Endothelial cell of umbilical vein (primary cell): ENCODE measurements at regions not wholly inside any gene's neighbourhood (a gene's known extent, or its start where the extent isn't known, plus 50 kb on each side); places are given as distances from the start of the nearest gene placed in this dataset.

Experiments
- CTCF ChIP-seq, 2 donors: IDR thresholded peaks; 1 replicate in 1 of 2; 2 replicates in 1 of 2; pipeline ENCODE4 v1.5.1; 2011; ENCODE audit warnings: low read length in 2 of 2, mild to moderate bottlenecking in 2 of 2, moderate library complexity in 2 of 2, control low read depth in 1 of 2, inconsistent platforms in 1 of 2, low read depth in 1 of 2; ENCODE audit not compliant: insufficient read depth in 1 of 2; ENCODE audit errors: extremely low read depth in 1 of 2
- EZH2 ChIP-seq: IDR thresholded peaks from 2 replicates; pipeline ENCODE4 v1.6.1; 2012; ENCODE audit warnings: borderline replicate concordance, low read depth, mild to moderate bottlenecking, moderate library complexity, low read length, inconsistent platforms; ENCODE audit not compliant: severe bottlenecking
- JUN ChIP-seq: IDR thresholded peaks from 2 replicates; pipeline ENCODE4 v1.6.1; 2011; ENCODE audit warnings: borderline replicate concordance, low read depth; ENCODE audit not compliant: insufficient read length, insufficient read depth
- MYC ChIP-seq: IDR thresholded peaks from one replicate; pipeline ENCODE4 v1.6.1; 2011; ENCODE audit warnings: mild to moderate bottlenecking, low read depth, low read length
- POLR2A ChIP-seq: IDR thresholded peaks from 2 replicates; pipeline ENCODE4 v1.6.1; 2012; ENCODE audit warnings: low read depth, mild to moderate bottlenecking, control low read depth, low read length
- POLR2AphosphoS5 ChIP-seq: IDR thresholded peaks from 2 replicates; pipeline ENCODE4 v1.6.1; 2012; ENCODE audit warnings: low read depth, mild to moderate bottlenecking, control low read depth, low read length, moderate library complexity; ENCODE audit not compliant: insufficient read depth

- TF ChIP-seq CTCF (IDR thresholded peaks at IDR 0.05; ENCODE audit: extremely low read depth in 1 of 2, insufficient read depth in 1 of 2, low read depth in 1 of 2, low read length in 2 of 2) = no peak
- TF ChIP-seq EZH2 = no peak
- TF ChIP-seq POLR2A = no peak
- TF ChIP-seq POLR2AphosphoS5 = no peak
- no peak for TF ChIP-seq JUN
- no peak for TF ChIP-seq MYC
These were observed 181.0 kb upstream of the GPR12 start for GRCh38 chr13:26941345-26942174.
